ENCODE measurements at regions not wholly inside any gene's neighbourhood (a gene's known extent, or its start where the extent isn't known, plus 50 kb on each side); places are given as distances from the start of the nearest gene placed in this dataset.
"Not testable (repeated sequence)": the region's sequence is repeated elsewhere in the genome, so short reads cannot be mapped to it uniquely, and the experiment has no call there.

DNA sequence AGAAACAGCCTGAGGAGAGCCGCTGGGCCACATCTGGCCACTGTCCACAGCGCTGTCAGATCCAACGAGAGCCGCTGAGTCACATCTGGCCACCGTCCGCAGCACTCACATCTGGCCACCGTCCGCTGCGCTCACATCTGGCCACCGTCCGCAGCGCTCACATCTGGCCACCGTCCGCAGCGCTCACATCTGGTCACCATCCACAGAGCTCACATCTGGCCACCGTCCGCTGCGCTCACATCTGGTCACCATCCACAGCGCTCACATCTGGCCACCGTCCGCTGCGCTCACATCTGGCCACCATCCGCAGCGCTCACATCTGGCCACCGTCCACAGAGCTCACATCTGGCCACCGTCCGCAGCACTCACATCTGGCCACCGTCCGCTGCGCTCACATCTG lies 549.3 kb upstream of the B3GAT1 start:
- not testable (repeated sequence) for TF ChIP-seq EP300 (IDR thresholded peaks at IDR 0.05; ENCODE audit: borderline replicate concordance in 1 of 2, low read depth in 2 of 2, low read length in 2 of 2); GTF2F1 (IDR thresholded peaks at IDR 0.05; ENCODE audit: borderline replicate concordance, low read depth, low read length); CTCF (IDR thresholded peaks at IDR 0.05; ENCODE audit: control extremely low read depth in 1 of 3, insufficient read depth in 1 of 3, low read depth in 1 of 3, low read length in 3 of 3); EZH2 (IDR thresholded peaks at IDR 0.05; ENCODE audit: low read depth, low read length, severe bottlenecking); POLR2A (IDR thresholded peaks at IDR 0.05; ENCODE audit: control extremely low read depth in 1 of 2, low read depth in 2 of 2, low read length in 2 of 2); BCL11A (IDR thresholded peaks at IDR 0.05; ENCODE audit: low read depth in 2 of 2, low read length in 2 of 2); CBX8 (IDR thresholded peaks at IDR 0.05; ENCODE audit: borderline replicate concordance, low read depth, low read length); POLR2AphosphoS5 (IDR thresholded peaks at IDR 0.05; ENCODE audit: low read depth, low read length); TBP (IDR thresholded peaks at IDR 0.05; ENCODE audit: low read depth, low read length); TEAD4 (IDR thresholded peaks at IDR 0.05; ENCODE audit: low read depth, low read length)
